ENCODE measurements at regions not wholly inside any gene's neighbourhood (a gene's known extent, or its start where the extent isn't known, plus 50 kb on each side); places are given as distances from the start of the nearest gene placed in this dataset.
"Not testable (repeated sequence)": the region's sequence is repeated elsewhere in the genome, so short reads cannot be mapped to it uniquely, and the experiment has no call there.

- DNase-seq (ENCODE audit: low read depth) = no peak
Measured at GRCh38 chr5:19233573-19233972, 754.4 kb downstream of the CDH18 start.

GRCh38 chr5:19235101-19235584 lies 752.9 kb downstream of the CDH18 start:
- DNase-seq (ENCODE audit: low read depth) = no peak

DNA sequence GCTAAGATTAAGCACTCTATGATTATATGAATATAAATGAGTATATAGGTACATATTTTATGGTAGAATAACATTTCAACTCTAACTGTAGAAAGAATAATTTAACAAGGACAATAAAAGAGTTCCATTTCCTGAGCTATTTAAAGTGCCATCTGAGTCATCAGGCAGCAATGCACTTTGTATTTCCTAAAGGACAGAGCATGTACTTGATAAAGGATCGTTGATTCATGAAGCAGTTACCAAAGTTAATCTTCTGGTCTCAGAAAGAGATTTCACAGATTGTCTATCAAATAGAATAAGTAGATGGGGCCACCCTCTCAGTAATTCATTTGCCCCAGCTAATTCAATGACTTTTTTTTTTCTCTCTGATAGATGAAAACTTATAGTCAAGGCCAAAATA lies 747.8 kb downstream of the CDH18 start:
- DNase-seq (ENCODE audit: low read depth) = no peak

- no peak for DNase-seq (ENCODE audit: low read depth)
Measured at GRCh38 chr5:19241690-19242089, 746.3 kb downstream of the CDH18 start.

- DNase-seq (ENCODE audit: low read depth) = not testable (repeated sequence)
Measured at GRCh38 chr5:19246191-19246590, 741.8 kb downstream of the CDH18 start.

- no peak for DNase-seq (ENCODE audit: low read depth)
Measured at GRCh38 chr5:19247302-19247701, 740.7 kb downstream of the CDH18 start.

- no peak for DNase-seq (ENCODE audit: low read depth)
Measured at GRCh38 chr5:19256036-19256435, 732.0 kb downstream of the CDH18 start.

DNA sequence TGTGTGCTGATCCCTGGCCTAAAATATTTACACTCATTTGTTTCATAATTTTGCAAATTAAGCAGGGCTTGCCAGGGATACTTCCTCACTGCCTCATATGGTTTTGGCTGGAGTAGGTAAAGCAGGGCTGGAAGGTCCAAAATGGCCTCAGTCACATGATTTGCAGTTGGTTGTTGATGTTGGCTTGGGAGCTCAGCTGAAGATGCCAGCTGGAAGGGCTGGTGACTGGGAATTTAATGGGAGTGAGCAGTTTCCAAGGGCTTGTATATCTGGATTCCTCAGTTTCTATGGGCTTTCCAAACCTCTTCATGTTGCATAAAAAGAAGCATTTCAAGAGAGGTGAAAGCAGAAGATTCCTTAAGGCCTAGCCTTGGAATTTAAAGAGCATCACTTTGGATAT lies 729.3 kb downstream of the CDH18 start:
- no peak for DNase-seq (ENCODE audit: low read depth)

DNA sequence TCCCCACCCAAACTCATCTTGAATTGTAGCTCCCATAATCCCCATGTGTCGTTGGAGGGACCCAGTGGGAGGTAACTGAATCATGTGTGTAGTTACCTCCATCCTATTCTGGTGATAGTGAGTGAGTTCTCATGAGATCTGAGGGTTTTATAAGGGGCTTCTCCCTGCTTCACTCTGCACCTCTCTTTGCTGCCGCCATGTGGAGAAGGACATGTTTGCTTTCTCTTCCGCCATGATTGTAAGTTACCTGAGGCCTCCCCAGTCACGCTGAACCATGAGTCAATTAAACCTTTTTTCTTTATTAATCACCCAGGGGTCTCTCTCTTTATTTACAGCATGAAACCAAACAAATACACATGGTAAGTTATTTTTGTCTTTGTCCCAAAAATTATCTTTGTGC lies 726.1 kb downstream of the CDH18 start:
- no peak for DNase-seq (ENCODE audit: low read depth)

DNA sequence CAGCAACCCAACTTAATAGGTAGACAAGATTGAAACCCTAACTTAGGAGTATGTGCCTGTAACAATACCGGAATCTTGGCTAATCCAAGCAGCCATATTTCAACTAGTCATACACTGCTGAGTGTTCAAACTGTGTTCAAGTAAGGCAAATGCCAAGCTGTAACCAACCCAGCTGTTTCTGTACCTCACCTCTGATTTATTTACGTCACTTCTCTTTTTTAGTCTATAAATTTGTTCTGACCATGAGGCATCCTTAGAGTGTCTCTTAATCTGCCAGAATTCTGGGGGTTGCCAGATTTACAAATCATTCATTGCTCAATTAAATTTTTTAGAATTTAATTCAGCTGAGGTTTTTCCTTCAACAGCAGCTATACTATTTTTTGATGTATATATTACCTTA lies 723.2 kb downstream of the CDH18 start:
- DNase-seq (ENCODE audit: low read depth) = no peak

DNA sequence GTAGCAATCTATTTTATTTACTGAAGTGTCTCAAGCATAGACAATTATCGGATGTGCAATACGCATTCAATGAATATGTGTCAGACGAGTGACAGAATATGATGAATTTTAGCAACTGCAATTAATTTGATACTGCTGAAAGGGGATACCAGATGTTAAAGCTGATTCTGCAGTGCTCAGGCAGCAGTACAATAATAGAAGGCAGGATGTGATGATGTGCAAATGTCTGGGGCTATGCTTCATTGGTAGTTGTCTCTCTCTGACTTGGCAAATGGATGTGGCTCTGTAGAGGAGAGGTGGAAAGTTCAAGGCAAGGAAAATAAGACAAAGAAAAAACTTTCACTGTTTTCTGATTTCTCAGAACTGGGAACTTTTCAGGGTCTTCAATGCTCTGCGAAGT lies 721.2 kb downstream of the CDH18 start:
- DNase-seq (ENCODE audit: low read depth) = no peak

GRCh38 chr5:19270153-19270552 lies 717.8 kb downstream of the CDH18 start:
- DNase-seq (ENCODE audit: low read depth) = no peak

GRCh38 chr5:19274578-19274977 lies 713.4 kb downstream of the CDH18 start:
- DNase-seq (ENCODE audit: low read depth) = no peak

DNA sequence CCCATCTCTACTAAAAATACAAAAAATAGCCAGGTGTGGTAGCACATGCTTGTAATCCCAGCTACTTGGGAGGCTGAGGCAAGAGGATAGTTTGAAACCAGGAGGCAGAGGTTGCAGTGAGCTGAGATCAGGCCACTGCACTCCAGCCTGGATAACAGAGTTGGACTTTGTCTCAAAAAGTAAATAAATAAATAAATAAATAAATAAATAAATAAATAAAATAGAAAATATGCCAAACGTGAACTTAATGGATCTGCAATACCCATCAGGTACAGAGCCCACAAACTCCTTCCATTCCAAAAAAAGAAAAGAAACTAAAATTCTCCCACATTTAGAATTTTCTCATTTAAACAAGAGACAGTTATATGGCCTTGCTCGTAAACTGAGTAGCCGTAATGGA lies 702.7 kb downstream of the CDH18 start:
- no peak for DNase-seq (ENCODE audit: low read depth)

GRCh38 chr5:19287548-19288277 lies 700.3 kb downstream of the CDH18 start:
- not testable (repeated sequence) for DNase-seq (ENCODE audit: low read depth)

DNA sequence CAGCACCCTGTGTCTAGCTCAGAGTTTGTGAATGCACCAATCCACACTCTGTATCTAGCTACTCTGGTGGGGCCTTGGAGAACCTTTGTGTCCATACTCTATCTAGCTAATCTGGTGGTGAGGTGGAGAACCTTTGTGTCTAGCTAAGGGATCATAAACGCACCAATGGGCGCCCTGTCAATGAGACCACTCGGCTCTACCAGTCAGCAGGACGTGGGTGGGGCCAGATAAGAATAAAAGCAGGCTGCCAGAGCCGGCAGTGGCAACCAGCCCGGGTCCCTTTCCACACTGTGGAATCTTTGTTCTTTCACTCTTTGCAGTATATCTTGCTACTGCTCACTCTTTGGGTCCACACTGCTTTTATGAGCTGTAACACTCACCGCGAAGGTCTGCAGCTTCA lies 699.7 kb downstream of the CDH18 start:
- not testable (repeated sequence) for DNase-seq (ENCODE audit: low read depth)

DNA sequence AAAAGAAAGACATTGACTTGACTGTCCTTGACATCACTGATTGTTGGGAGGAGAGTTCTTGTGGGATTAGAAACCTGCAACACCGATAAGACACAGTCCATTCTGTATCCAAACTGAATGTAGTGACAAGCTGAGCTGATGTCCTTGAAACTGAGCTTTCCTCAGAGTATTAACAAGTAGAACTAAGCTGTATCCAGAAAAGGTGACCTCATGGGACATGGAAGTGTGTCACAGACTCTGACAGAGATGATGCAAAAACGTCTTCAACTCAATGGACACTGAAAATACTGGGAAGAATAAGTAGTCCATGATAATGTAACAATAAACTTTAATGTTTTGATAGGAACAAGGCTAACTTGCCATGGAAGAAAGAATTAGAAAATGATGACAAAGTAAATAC lies 690.1 kb downstream of the CDH18 start:
- no peak for DNase-seq (ENCODE audit: low read depth)

DNA sequence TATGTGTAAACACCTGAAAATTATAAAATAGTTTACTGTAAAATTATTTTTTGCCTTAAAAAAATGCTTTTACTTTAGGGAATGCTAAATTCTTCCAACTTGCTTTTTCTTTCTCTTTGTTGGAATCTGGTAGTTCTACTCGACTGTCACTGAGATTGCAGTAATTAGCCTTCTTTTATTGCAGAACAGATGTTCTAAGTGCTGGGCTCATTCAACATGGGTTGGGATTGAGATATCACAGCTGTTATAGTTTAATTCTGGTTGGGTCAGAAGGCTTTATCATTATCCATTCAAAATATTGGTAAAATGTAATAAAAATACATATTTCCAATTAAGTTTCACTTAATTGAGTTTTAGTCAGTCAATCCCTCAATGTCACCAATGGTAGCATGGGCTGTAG lies 686.7 kb downstream of the CDH18 start:
- no peak for DNase-seq (ENCODE audit: low read depth)

- DNase-seq (ENCODE audit: low read depth) = no peak
Measured at GRCh38 chr5:19314840-19315239, 673.2 kb downstream of the CDH18 start.

DNA sequence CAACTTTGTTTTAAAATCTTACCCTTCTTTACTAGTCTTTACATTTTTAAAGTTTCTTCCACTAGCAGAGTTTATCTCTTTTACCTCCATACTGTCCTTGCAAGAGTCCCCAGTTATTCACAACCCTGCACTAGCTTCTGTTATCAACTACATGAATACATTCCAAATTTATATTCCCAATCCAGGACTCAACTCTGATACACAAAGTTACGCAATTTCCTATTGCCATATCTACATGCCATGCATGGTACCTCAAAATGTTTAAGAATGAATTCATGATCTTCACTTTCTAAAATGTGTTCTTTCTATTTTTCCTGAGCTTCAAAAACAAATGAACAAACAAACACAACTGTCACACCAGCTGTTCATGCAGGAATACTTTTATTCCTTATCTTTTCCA lies 668.7 kb downstream of the CDH18 start:
- DNase-seq (ENCODE audit: low read depth) = no peak

DNA sequence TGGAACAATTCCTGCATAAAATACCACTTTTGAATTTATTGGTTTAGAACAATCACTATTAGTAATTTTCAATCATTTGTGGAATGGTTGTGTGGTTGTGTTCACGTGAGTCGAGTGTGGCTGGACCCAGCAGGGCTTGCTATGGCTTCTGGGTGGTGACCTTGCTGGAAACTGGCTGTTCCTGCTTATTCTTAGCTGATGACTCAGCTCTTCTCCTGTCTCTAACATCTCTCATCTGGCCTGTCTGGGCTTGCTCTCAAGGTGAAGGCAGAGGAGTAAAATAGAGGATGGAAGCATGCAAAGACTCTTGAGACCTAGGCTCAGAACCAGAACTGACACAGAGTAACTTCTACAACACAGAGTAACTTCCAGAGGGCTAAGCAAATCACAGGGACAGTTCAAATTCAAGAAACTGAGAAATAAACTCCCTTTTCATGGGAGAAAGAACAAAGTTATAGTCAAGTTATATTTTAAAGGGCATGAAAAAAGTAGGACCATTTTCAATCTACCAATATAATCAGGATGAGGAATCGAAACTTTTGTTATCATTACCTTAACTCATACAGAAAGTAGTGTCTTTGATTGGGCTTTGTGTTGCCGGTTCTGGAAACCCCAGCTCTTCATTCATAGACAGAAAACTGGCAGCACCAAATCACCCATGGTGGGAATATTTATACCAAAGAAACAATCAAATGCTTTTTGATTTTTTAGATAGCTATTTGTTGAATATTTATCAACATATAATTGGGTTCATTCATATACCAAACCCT lies 665.1 kb downstream of the CDH18 start:
- DNase-seq (ENCODE audit: low read depth) = no peak

GRCh38 chr5:19334278-19334677 lies 653.7 kb downstream of the CDH18 start:
- DNase-seq (ENCODE audit: low read depth) = no peak

- DNase-seq (ENCODE audit: low read depth) = no peak
Measured at GRCh38 chr5:19342942-19343341, 645.1 kb downstream of the CDH18 start.

DNA sequence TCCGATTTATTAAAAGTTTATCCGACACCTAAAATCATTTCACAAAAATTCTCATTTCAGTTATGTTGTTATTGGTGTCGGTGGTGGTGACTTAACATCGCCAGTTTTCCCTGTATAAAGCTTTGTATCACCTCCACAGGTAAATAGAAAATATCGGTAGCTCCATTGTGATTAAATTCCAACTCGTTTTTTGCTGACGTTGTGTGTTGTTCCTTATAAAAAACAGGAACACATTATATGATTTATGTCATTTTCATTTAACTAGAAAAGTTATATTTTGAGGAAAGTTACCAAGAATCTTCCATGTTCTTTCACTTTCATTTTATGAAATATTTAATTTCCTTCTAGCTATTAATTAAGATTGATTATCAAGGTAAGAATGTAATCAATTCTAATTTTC lies 635.9 kb downstream of the CDH18 start:
- no peak for DNase-seq (ENCODE audit: low read depth)
